GM12878 (cell line): ENCODE measurements at regions not wholly inside any gene's neighbourhood (a gene's known extent, or its start where the extent isn't known, plus 50 kb on each side); places are given as distances from the start of the nearest gene placed in this dataset.

Experiments
- ATF7 ChIP-seq: fragments of 450-650 bp; IDR thresholded peaks from 2 replicates; pipeline ENCODE4 v1.6.1; 2016; ENCODE audit warnings: low read depth, mild to moderate bottlenecking
- BCL3 ChIP-seq: IDR thresholded peaks from 2 replicates; pipeline ENCODE4 v1.6.1; 2011; ENCODE audit warnings: borderline replicate concordance, low read depth, mild to moderate bottlenecking, moderate library complexity, low read length; ENCODE audit not compliant: insufficient read depth, poor library complexity, severe bottlenecking
- CBX3 ChIP-seq: fragments of 200-600 bp; sonication (generic); IDR thresholded peaks from 2 replicates; pipeline ENCODE4 v1.6.1; 2016; ENCODE audit warnings: low read depth, borderline replicate concordance
- CTCF ChIP-seq, 3 experiments: IDR thresholded peaks in 2 of 3; conservative IDR thresholded peaks in 1 of 3; 2 replicates each; pipeline ENCODE4 v1.5.1; 2011; ENCODE audit warnings: low read depth in 3 of 3, low read length in 3 of 3, mild to moderate bottlenecking in 3 of 3, control low read depth in 2 of 3, moderate library complexity in 2 of 3, inconsistent platforms in 1 of 3, mixed read lengths in 1 of 3; ENCODE audit not compliant: control insufficient read depth in 2 of 3, insufficient read depth in 1 of 3; ENCODE audit errors: extremely low read depth in 1 of 3
- EP300 ChIP-seq, 2 experiments: fragments of 150-350 bp in 1 of 2; IDR thresholded peaks; 2 replicates each; pipeline ENCODE4 v1.6.1; 2011 to 2012; ENCODE audit warnings: low read depth in 2 of 2, low read length in 2 of 2, borderline replicate concordance in 1 of 2, improper control_type of control experiment in 1 of 2, inconsistent platforms in 1 of 2; ENCODE audit not compliant: control insufficient read depth in 1 of 2
- HDGF ChIP-seq: fragments of 450-650 bp; IDR thresholded peaks from 2 replicates; pipeline ENCODE4 v1.6.1; 2016; ENCODE audit warnings: antibody characterized with exemption
- JUND ChIP-seq: IDR thresholded peaks from 2 replicates; pipeline ENCODE4 v1.6.1; 2012; ENCODE audit warnings: low read depth, mild to moderate bottlenecking, low read length, improper control_type of control experiment, moderate library complexity
- POLR2AphosphoS5 ChIP-seq: IDR thresholded peaks from 2 replicates; pipeline ENCODE4 v1.6.1; 2011; ENCODE audit warnings: mild to moderate bottlenecking, low read length, inconsistent platforms
- REST ChIP-seq: IDR thresholded peaks from 2 replicates; pipeline ENCODE4 v1.6.1; 2012; ENCODE audit warnings: mild to moderate bottlenecking, low read depth, low read length

GRCh38 chr3:23107221-23107620 lies 95.9 kb upstream of the UBE2E2 start:
- no peak for TF ChIP-seq REST
- no peak for TF ChIP-seq HDGF
- TF ChIP-seq JUND, result no peak
- no peak for TF ChIP-seq POLR2AphosphoS5
- no peak for TF ChIP-seq CTCF (IDR thresholded peaks at IDR 0.05 in 2 of 3, conservative IDR thresholded peaks at IDR 0.05 in 1 of 3; ENCODE audit: control insufficient read depth in 2 of 3, extremely low read depth in 1 of 3, insufficient read depth in 1 of 3, low read depth in 3 of 3, low read length in 3 of 3)
- TF ChIP-seq EP300 (IDR thresholded peaks at IDR 0.05; ENCODE audit: borderline replicate concordance in 1 of 2, control insufficient read depth in 1 of 2, low read depth in 2 of 2, low read length in 2 of 2), result no peak
- no peak for TF ChIP-seq ATF7
- no peak for TF ChIP-seq BCL3
- no peak for TF ChIP-seq CBX3
